Transverse colon (tissue), 4 donors: ENCODE measurements at regions not wholly inside any gene's neighbourhood (a gene's known extent, or its start where the extent isn't known, plus 50 kb on each side); places are given as distances from the start of the nearest gene placed in this dataset.

Experiments
- DNase-seq: peaks from one replicate; pipeline ENCODE4 v3.0.0-alpha.2; 2019
- H3K27ac ChIP-seq, 4 donors: fragments of 200-600 bp; sonication (generic); 2 replicates each; pipeline ENCODE4 v1.5.1; 2016 to 2018; ENCODE audit warnings: inconsistent platforms in 4 of 4
- H3K27me3 ChIP-seq: fragments of 200-600 bp; sonication (generic); 2 replicates; pipeline ENCODE4 v1.5.1; 2017; ENCODE audit warnings: inconsistent platforms
- H3K36me3 ChIP-seq, 4 donors: fragments of 200-600 bp; sonication (generic); 2 replicates each; pipeline ENCODE4 v1.5.1; 2017 to 2019; ENCODE audit warnings: inconsistent platforms in 4 of 4
- H3K4me1 ChIP-seq, 4 donors: fragments of 200-600 bp; sonication (generic); 2 replicates each; pipeline ENCODE4 v1.5.1; 2017 to 2020; ENCODE audit warnings: inconsistent platforms in 4 of 4
- H3K4me3 ChIP-seq, 4 donors: fragments of 200-600 bp; sonication (generic); 1 replicate in 1 of 4; 2 replicates in 3 of 4; pipeline versions ENCODE4 v1.5.1 to v1.6.1; 2017 to 2019; ENCODE audit warnings: inconsistent platforms in 4 of 4
- H3K9me3 ChIP-seq, 2 donors: fragments of 200-600 bp; sonication (generic); 2 replicates each; pipeline ENCODE4 v1.5.1; 2017 to 2019; ENCODE audit warnings: inconsistent platforms in 2 of 2
- EP300 ChIP-seq: sonication (generic); formaldehyde crosslinking; IDR thresholded peaks from one replicate; pipeline ENCODE4 v1.6.1; 2017; ENCODE audit warnings: antibody characterized with exemption, low read depth
- POLR2A ChIP-seq: fragments of 450-650 bp; IDR thresholded peaks from one replicate; pipeline ENCODE4 v1.6.1; 2016; ENCODE audit warnings: antibody characterized with exemption, mild to moderate bottlenecking, moderate library complexity
- POLR2AphosphoS5 ChIP-seq, 3 donors: sonication (generic); formaldehyde crosslinking; IDR thresholded peaks; one replicate each; pipeline ENCODE4 v1.6.1; 2016; ENCODE audit warnings: antibody characterized with exemption in 3 of 3
- WGBS, 2 donors: methylation state at CpG; one replicate each; pipeline ENCODE4 v1.1.5; 2018; ENCODE audit warnings: low coverage in 1 of 2; 5-methylcytosine and 5-hydroxymethylcytosine counted together
- in situ Hi-C, 4 donors: fragments of 200-750 bp; cut with MboI; loops; one replicate each; pipeline versions ENCODE4 v1.15.0 to v1.15.1; 2017; ENCODE audit warnings: low sequenced_read_pairs in 3 of 4, low pct_ligation_motif_present in 1 of 4, low pct_unique_long_range_greater_than_20kb in 1 of 4
- intact Hi-C: fragments of 100-400 bp; cut with DNase I; formaldehyde crosslinking; loops from one replicate; pipeline ENCODE4 v1.15.1; 2023; ENCODE audit warnings: low total_unique reads
- TF ChIP-seq, protein P1 (sequence below), 5 experiments: fragments of 200-600 bp in 3 of 5; fragments of 450-650 bp in 2 of 5; sonication (generic) in 3 of 5; IDR thresholded peaks; 1 replicate in 2 of 5; 2 replicates in 3 of 5; pipeline ENCODE4 v1.5.1; 2016 to 2017; ENCODE audit warnings: antibody characterized with exemption in 5 of 5, inconsistent platforms in 3 of 5, mild to moderate bottlenecking in 2 of 5, moderate library complexity in 1 of 5

DNA sequence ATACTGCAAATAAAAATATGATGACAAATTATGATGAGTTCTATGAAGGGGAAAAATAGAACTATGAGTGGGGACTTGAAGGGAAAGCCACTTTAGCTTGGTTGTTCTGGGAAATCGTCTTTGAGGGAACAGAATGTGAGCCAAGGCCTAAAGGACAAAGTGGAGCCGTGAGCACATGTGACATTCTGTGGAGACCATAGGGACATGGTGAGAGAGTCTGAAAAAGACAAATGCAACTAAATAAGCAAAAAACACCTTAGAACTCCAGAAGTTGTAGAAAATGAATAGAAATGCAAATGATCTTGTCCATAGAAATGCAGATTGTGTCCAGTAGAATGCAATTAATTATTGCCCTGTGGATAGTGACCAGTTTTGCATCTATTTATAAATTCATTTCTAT is 86.8 kb upstream of the ANKRD10 start:
- Histone ChIP-seq H3K27ac (no peak overlapping the region), H3K36me3 (no peaks in the 10 kb centered on the region), H3K9me3 (no peaks in the 10 kb centered on the region), H3K4me1 (peaks cover 0 to 11% (median 3%) of the 10 kb centered on the region in 4 donors), H3K4me3 (no peak overlapping the region), H3K27me3 (no peaks in the 10 kb centered on the region)
- WGBS, 2 donors: 84 to 94% methylated on average over 2 of the region's 2 CpGs
- in situ Hi-C loops (no loop called here), intact Hi-C loops (no loop called here)
- no peak for DNase-seq
- TF ChIP-seq EP300: no peak
- TF ChIP-seq POLR2AphosphoS5 (IDR thresholded peaks at IDR 0.05): no peak
- TF ChIP-seq, protein P1, sequence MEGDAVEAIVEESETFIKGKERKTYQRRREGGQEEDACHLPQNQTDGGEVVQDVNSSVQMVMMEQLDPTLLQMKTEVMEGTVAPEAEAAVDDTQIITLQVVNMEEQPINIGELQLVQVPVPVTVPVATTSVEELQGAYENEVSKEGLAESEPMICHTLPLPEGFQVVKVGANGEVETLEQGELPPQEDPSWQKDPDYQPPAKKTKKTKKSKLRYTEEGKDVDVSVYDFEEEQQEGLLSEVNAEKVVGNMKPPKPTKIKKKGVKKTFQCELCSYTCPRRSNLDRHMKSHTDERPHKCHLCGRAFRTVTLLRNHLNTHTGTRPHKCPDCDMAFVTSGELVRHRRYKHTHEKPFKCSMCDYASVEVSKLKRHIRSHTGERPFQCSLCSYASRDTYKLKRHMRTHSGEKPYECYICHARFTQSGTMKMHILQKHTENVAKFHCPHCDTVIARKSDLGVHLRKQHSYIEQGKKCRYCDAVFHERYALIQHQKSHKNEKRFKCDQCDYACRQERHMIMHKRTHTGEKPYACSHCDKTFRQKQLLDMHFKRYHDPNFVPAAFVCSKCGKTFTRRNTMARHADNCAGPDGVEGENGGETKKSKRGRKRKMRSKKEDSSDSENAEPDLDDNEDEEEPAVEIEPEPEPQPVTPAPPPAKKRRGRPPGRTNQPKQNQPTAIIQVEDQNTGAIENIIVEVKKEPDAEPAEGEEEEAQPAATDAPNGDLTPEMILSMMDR (IDR thresholded peaks at IDR 0.05): no peak
- no peak for TF ChIP-seq POLR2A

GRCh38 chr13:110993788-110994187 is 78.9 kb upstream of the ANKRD10 start:
- WGBS, 2 donors: 71% methylated on average over 5 of the region's 5 CpGs; no CpG with 5 or more reads in 1 of the 2 donors
- Histone ChIP-seq H3K36me3 (no peaks in the 10 kb centered on the region), H3K27me3 (no peaks in the 10 kb centered on the region), H3K4me1 (no peaks in the 10 kb centered on the region), H3K9me3 (no peaks in the 10 kb centered on the region), H3K4me3 (no peak overlapping the region), H3K27ac (no peak overlapping the region)
- in situ Hi-C loops: no loop called here
- intact Hi-C loops: no loop called here
- no peak for DNase-seq
- no peak for TF ChIP-seq EP300
- TF ChIP-seq, protein P1 (IDR thresholded peaks at IDR 0.05): no peak
- no peak for TF ChIP-seq POLR2AphosphoS5 (IDR thresholded peaks at IDR 0.05)
- TF ChIP-seq POLR2A: no peak

- in situ Hi-C loops: no loop called here
- Histone ChIP-seq H3K36me3 (no peaks in the 10 kb centered on the region), H3K27ac (no peak overlapping the region), H3K9me3 (no peaks in the 10 kb centered on the region), H3K4me3 (no peak overlapping the region), H3K27me3 (no peaks in the 10 kb centered on the region), H3K4me1 (no peaks in the 10 kb centered on the region)
- 94% methylated on average over 18 of the region's 21 CpGs; no CpG with 5 or more reads in 1 of the 2 donors for WGBS, 2 donors
- DNase-seq: no peak
- intact Hi-C loops: no loop called here
- no peak for TF ChIP-seq POLR2AphosphoS5 (IDR thresholded peaks at IDR 0.05)
- no peak for TF ChIP-seq POLR2A
- TF ChIP-seq, protein P1 (IDR thresholded peaks at IDR 0.05): no peak
- TF ChIP-seq EP300: no peak
Observed at GRCh38 chr13:110991991-110992508, 77.2 kb upstream of the ANKRD10 start.

GRCh38 chr13:110989331-110989730 is 74.5 kb upstream of the ANKRD10 start:
- intact Hi-C loops (no loop called here), in situ Hi-C loops (no loop called here)
- no peak for DNase-seq
- 70 to 74% methylated on average over 3 to 5 of the region's 5 CpGs for WGBS, 2 donors
- no peak overlapping the region for H3K27ac ChIP-seq
- H3K9me3 ChIP-seq: no peaks in the 10 kb centered on the region
- no peak for TF ChIP-seq POLR2A
- no peak for TF ChIP-seq POLR2AphosphoS5 (IDR thresholded peaks at IDR 0.05)
- TF ChIP-seq EP300: no peak
- TF ChIP-seq, protein P1 (IDR thresholded peaks at IDR 0.05): no peak
- H3K4me1 ChIP-seq: no peaks in the 10 kb centered on the region
- no peaks in the 10 kb centered on the region for H3K36me3 ChIP-seq
- no peaks in the 10 kb centered on the region for H3K27me3 ChIP-seq
- H3K4me3 ChIP-seq: no peak overlapping the region
